HG02759 (cell line): ENCODE measurements at regions not wholly inside any gene's neighbourhood (a gene's known extent, or its start where the extent isn't known, plus 50 kb on each side); places are given as distances from the start of the nearest gene placed in this dataset.
"Not testable (repeated sequence)": the region's sequence is repeated elsewhere in the genome, so short reads cannot be mapped to it uniquely, and the experiment has no call there.

Experiments used
- ATAC-seq: cut with Tn5 transposase; IDR thresholded peaks from one replicate; pipeline ENCODE4 v1.9.1; 2021; ENCODE audit warnings: mild to moderate bottlenecking, moderate library complexity; ENCODE audit not compliant: unreplicated experiment

DNA sequence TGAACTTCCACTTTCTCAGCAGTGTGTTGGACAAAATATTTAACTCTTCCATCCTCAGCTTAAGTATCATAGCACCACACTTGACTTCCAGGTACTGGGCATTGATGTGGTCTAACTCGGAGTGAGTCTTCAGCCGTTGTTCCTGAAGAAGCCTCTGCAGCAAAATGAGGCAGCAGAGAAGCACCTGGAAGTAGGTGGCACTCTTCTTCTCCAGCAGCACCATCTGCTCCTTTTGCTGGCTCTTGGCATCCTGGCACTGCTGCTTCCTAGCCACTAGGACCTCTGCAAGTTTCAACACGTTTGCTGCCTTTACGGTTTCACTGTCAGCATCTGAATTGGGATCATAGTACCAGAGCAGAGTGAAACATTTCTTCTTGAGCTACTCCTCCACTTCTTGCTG lies 162.5 kb upstream of the GORAB start:
- no peak for ATAC-seq

DNA sequence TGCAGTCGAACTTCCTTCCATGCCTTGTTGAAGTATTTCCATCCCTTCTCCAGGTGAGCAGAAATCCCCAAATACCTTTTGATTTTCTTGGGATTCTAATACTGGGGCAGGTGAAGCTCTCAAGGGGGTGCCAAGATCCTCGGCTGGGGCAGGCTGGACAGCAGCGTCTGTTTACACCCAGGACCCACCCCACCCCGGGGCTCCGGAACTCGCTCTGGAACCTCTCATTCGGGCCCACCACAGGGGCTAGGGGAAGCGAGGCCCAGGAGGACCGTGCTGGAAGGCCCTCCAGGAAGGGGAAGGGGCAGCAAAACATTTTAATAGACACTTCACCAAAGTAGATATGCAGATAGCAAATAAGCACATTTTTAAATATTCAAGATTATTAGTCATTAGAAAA lies 161.9 kb upstream of the GORAB start:
- no peak for ATAC-seq

DNA sequence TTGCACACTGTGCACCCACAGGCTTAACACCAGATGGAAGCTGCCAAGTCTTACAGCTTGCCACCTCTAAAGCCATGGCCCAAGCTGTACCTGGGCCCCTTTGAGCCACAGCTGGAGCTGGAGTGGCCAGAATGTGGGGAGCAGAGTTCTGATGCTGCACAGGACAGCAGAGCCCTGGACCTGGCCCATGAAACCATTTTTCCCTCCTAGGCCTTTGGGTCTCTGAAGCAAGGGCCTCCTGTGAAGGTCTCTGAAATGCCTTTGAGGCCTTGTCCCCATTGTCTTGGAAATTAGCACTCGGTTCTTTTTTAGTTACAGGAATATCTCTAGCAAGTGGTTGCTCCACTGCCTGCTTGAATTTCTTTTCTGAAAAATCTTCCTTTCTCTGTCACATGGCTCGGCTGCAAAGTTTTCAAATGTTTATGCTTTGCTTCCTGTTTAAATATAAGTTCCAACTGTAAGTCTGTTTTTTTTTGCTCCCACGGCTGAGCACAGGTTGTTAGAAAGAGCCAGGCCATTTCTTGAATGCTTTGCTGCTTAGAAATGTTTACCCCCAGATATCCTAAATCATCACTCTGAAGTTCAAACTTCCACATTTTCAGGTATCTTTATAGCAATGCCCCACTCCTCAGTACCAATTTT lies 156.8 kb upstream of the GORAB start:
- no peak for ATAC-seq

DNA sequence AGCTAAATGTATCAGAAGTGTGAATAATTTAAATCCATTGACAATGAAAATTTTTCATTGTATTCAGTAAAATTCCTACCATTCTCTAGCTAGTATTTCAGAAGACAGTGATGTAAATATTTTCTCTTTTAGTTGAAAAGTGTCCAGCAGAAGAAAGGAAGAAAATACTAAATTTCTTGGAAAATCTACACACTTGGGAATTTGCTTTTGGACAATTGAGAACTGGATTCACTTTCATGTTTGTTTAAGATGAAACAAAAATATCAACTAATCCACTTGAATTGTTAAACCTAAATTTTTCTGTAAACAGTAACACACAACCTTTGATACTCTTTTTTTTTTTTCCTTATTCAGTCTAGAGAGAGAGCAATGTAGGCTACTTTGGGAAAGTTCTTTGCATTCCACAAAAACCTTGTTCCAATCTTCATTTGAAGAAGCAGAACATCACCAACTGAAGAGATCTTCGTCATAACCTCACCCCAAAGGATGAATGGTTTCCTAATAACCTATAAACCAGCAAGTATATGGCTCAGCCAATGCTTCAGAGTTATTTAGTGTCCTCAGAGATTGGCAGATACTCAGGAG lies 155.1 kb upstream of the GORAB start:
- no peak for ATAC-seq

DNA sequence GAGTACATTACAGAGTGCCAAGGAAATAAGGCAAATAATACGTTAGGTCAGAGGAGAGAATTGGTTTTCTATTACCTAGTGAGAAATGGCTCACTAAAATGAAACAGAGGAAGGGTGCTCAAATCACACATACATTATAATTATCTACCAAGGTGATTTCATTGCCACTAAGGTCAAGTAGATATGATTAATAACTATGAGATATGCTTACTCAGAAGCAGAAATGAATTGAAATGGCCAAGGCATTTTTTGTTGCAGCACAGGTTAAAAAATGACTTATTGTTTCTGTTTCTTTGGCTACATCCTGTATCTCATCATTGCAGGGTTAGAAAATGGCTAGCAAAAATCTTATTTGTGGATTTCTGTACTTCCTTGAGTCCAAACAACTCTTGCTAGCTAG lies 154.5 kb upstream of the GORAB start:
- peak; percentile 79 for ATAC-seq

DNA sequence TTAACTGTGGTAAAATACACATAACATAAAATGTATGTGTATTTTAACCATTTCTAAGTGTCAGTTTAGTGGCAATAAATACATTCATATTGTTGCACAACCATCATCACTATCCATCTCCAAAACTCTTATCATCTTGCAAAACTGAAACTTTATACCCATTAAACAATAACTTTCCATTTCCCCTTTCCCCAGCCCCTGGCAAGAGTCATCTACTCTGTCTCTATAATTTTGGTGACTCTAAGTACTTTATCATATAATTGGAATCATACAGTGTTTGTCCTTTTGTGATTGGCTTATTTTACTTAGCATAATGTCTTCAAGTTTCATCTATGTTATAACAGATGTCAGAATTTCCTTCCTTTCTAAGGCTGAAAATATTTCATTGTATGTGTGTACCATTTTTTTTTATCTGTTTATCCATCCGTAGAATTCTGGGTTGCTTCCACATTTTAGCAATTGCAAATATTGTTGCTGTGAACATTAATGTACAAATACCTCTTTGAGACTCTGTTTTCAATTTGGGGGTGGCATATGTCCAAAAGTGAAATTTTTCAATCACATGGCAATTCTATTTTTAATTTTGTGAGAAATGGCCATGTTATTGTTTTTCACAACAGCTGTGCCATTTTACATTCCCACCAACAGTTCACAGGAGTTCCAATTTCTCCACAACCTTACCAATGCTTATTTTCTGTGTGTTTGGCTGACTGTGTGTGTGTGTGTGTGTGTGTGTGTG lies 153.9 kb upstream of the GORAB start:
- ATAC-seq = peak; percentile 36

DNA sequence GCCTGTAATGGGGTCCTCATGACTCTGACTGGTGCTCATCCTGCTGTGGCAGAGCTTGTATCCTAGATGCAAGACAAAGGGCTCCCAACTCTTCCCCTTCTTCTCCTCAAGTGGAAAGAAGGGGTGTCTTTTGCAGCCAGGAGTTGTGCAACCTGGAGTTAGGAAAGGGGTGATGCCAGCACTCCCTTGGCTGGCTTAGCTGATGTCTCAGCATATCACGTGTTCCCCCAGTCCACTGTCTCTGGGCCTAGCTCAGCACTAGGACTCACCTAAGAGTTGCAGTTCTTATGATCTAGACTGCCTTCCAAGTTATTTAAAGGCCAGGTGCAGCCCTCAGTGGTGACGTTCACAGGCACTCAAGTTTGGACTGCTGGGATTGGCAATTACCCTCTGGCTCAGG lies 146.2 kb upstream of the GORAB start:
- ATAC-seq = no peak

DNA sequence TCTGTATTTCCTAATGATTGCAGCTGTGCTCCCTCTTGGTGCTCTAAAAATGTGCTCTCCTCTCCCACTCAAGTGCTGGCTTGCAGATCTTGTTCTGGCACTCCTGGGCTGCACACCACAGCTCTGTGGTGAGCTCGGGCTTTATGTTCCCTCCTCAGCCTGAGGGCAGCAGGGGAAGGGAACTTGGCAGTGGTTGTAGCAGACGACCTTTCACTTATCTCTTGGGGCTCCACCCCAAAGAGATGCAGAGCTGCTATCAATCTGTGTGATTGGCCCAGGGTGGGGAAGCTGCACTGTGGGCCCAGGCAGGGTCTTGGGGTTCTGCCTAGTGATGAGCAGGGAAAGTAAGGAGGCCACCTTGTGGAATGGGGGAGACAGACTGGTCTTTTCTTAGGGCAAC lies 143.5 kb upstream of the GORAB start:
- ATAC-seq = no peak

DNA sequence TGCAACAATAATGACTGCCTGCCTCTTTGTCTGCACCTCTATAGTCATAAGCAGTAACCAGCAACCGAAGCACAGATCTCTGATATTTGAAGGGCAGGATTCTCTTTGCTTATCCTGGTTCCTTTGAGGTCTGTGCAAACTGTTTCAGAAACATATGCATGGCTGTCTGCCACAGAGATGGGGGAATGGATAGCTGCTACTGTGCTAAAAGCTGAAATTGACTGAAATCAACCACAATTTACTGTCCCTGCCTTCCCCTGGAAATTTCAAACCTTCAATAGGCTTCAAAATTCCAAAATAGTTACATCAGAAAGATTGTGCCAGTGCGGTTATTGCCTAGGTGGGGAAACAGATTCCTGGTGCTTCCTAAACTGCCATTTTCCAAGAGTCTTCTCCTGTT lies 136.8 kb upstream of the GORAB start:
- ATAC-seq = no peak

DNA sequence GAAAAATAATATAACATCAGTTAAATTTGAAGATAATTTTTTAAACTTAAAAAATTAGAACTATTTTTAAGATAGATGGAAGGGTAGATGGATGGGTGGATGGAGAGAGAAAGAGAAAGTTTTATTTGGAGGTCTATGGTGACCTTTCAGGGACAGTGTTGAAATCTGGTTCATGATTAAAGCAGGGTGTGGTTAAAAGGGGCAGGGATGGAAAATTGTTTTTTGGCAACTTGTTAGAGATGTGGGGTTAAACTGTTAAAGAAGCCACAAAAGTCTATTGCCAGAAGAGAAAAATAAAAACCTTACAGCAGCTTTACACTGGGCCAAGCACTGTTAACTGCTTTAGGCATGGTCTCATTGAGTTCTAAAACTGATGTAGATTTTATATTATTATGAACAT lies 134.9 kb upstream of the GORAB start:
- no peak for ATAC-seq

DNA sequence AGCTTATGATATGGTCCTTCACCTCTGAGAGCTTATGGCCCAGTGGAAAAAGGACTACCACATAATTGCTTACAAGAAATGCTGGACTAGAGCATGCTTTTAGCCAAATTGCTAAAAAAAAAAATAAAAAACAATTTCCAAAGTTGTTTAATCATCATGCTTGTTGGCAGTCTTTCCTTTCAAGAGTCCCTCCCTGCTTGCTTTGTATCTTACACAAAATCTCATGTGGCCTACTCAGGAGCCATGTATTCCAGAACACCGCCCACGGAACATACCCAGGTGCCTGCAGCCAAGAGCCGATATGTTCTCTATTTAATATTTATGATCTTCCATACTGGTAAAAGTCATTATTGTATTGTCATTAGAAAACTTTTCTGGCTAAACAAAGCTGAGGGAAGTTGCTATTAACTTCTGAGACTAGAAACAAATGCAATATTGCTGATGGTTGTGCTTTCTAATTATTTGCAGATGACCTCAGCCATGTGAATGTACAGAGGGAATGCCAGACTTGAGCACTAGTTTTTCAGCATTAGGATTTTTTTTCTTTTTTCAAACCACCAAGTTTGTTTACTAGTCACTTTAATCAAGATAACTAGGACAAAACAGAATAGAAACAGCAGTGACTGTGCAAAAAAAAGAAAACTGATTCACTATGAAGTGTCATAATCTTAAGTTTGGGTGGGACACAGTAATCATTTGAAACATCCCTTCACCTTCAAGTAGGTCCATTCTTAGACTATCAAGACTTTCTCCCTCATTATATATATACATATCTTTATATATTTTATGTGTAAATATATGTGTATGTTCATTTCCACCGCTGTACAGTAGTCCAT lies 129.3 kb upstream of the GORAB start:
- no peak for ATAC-seq

DNA sequence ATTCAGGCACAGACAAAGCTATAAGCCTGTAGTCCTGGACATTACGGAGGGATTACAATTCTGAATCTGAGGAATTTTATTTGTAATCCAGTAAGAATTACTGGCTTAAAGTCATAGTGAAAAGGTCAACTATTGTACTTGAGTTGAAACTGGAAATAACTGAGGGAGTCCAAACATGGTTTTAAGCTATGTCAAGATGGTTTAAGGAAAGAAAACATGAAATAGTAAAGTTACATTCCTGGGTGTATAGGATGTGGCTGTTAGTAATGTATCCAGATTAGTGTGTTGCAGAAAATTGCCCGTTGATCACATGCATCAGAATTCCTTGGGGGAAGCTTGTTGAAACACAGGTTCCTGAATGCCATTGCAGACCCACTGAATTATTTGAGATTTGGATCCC lies 124.8 kb upstream of the GORAB start:
- ATAC-seq = no peak

DNA sequence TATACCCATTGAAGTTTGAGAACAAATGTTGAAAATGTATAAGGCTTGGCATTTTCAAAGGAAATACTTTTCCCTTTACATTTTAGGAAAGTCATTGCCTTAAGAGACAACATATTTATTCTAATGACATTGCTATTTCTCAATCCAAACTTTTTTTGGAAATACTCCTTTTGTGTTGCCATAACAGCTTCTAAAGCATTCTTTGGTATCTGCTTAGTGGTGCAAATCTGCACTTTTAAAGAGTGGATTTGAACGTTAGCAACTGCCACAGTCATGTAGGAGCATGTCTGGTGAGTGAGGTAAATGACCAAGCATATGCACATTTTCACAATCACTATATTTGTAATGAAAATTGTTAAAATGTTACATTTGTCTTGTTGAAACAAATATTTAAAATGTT lies 124.4 kb upstream of the GORAB start:
- no peak for ATAC-seq

DNA sequence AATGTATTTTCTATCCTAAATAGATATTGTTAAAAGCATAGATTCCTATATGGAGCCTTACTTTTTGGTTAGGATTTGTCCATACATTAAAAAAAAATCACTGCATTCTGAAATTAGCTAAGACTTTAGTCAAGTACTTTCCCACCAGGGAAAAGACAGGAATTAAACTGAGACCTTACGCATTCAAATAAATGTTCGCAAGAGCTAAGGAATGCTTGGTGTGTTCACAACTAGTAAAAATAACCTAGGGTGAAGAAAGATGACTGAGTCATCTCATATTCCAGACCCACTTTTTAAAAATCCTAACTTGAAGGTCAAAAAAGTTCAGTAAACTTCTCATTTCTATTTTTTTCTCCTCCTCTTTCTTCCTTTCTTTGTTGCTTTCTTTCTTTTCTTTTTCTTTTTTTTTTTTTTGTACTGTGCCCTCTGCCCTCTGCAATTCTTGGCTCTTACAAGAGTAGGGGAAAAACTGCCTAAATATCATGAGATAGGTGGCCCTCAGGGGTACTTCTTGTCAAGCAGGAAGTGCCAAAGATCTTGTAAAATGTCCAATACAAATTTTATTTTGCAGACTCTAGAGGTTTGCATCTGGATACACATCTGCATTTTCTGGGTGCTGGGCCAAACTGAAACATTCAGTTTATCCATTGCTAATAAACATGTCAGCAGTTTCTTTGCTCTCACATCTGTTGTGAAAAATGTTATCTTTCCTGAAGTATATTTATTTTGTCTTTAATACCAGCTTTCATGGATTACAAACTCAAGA lies 121.4 kb upstream of the GORAB start:
- ATAC-seq = no peak

DNA sequence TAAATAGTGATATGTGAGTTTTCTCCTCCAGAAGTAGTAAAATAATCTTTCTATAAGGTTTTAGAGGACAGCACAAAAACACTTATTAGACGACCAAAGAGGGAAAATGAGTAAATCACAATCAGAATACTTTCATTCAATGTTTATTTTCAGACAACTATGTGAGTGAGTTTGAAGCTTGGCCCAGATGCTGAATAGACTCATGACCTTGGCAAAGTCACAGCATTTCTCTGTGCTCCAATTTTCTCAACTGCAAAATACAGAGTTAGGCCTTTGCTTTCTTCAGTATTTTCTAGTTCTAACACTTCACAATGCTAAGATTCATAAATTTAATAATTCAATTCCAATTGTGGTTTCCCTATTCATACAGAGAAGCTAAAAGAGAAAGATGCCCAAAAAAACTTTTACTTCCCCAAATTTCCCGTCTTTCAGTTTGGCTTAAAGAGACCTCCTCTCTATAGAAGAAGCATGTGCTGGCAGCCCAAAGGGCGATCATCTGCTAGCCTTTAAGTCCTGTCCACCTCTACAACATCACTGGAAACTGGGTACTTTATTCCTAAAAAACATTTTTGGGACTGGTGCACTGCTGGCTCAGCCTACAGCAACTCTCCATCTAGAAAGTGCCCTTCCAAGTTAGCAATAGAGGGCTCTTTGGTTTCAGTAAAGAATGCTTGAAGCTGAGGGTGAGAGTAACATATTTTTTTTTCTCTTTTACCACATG lies 116.8 kb upstream of the GORAB start:
- ATAC-seq = no peak

DNA sequence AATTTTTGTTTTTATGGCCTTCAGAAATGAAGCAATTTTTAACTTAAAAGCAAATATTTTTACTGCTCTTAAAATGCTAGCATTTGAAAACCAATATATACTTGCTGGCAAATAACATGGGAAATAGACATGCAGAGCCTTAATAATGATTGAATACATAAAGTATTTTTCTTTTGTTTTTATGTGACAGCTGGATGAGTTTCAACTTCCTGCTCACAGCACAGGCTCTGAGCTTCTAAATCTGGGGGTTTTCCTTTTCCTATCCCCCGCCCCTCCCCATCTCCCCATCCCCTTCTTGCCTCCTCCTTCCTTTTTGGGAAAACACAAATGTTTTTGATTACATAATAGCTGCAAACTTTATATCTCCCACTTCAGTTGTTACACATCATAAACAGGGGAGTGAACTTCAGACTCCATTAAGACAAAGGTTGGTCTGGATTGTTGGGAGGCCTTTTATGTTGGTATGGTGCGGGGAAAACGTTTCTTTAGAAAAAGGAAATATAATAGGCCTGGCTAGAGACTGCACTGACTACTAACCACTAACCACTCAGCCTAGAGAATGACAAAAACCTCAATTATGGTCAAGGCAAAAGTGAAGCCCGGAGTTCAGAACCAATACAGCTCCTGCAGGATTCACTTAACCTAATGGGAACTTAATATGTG lies 116.1 kb upstream of the GORAB start:
- ATAC-seq = no peak

DNA sequence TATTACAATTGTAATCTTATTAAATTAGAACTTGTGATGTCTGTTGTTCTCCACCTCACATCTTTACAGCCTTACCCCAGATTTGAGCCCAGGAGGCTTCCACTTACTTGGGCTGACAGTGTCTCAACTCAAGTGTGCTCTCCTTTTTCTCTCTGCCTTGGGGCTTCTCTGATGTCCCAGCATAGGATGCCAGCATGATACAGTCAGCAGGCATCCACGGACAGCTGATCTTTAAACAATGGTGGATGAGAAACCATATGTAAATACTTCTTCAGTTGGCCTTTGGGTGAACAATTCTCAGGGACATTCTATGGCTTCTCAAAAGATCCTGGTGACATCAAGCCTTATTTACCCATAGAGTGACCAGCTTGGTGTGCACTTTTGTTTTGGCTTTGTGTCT lies 107.6 kb upstream of the GORAB start:
- no peak for ATAC-seq

DNA sequence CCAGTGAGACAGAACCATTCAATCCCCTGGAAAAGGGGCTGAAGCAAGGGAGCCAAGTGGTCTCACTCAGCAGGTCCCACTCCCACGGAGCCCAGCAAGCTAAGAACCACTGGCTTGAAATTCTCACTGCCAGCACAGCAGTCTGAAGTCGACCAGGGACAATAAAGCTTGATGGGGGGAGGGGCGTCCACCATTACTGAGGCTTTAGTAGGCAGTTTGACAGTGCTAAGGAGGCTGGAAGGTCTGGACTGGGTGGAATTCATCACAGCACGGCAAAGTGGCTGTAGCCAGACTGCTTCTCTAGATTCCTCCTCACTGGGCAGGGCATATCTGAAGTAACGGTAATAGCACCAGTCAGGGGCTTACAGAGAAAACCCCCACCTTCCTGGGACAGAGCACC lies 105.4 kb upstream of the GORAB start:
- ATAC-seq = no peak

DNA sequence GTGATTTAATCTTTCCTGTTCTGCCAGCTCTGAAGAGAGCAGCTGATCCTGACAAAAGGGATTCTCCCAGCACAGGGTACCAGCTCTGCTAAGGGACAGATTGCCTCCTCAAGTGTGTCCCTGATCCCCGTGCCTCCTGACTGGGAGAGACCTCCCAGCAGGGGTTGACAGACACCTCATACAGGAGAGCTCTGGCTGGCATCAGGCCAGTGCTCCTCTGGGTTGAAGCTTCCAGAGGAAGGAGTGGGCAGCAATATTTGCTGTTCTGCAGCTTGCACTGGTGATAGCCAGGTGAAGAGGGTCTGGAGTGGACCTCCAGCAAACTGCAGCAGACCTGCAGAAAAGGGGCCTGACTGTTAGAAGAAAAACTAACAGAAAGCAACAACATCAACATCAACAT lies 105.0 kb upstream of the GORAB start:
- ATAC-seq = not testable (repeated sequence)

DNA sequence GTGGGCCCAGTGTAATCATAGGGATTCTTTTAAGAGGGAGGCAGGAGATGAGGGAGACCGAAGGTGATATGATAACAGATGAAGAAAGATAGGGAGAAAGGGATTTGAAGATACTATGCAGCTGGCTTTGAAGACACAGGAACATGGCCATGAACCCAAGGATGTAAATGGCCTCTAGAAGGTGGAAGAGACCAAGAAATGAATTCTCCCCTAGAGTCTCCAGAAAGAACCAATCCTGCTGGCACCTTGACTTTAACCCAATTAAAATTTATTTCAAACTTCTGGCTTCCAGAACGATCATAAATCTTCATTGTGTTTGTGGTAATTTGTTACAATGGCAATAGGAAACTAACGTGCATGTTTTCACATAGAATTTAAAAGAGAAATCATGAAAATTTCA lies 95.0 kb upstream of the GORAB start:
- no peak for ATAC-seq
